GM23248 (cell line): ENCODE measurements at regions not wholly inside any gene's neighbourhood (a gene's known extent, or its start where the extent isn't known, plus 50 kb on each side); places are given as distances from the start of the nearest gene placed in this dataset.

ENCODE experiments used
- EZH2 ChIP-seq: fragments of 200-600 bp; sonication (generic); IDR thresholded peaks from 2 replicates; pipeline ENCODE4 v1.6.1; 2018; ENCODE audit warnings: antibody characterized with exemption, mild to moderate bottlenecking; ENCODE audit not compliant: insufficient read depth, poor library complexity, severe bottlenecking
- EZH2phosphoT487 ChIP-seq: fragments of 200-600 bp; sonication (generic); IDR thresholded peaks from 2 replicates; pipeline ENCODE4 v1.6.1; 2018; ENCODE audit warnings: antibody characterized with exemption, moderate library complexity, mild to moderate bottlenecking, low read depth; ENCODE audit not compliant: insufficient read depth

- TF ChIP-seq EZH2 (no peak), EZH2phosphoT487 (no peak)
These were observed 498.5 kb upstream of the ZFHX3 start for GRCh38 chr16:73546341-73546845.
